ENCODE measurements at regions not wholly inside any gene's neighbourhood (a gene's known extent, or its start where the extent isn't known, plus 50 kb on each side); places are given as distances from the start of the nearest gene placed in this dataset.

GRCh38 chr1:190019717-190020116 lies 457.9 kb downstream of the BRINP3 start:
- no peak for ATAC-seq
- no peak for TF ChIP-seq BACH2 (CRISPR knock-in tag; IDR thresholded peaks at IDR 0.05; ENCODE audit: borderline replicate concordance)
- TF ChIP-seq ZNF70 (CRISPR knock-in tag; IDR thresholded peaks at IDR 0.05) = no peak
- TF ChIP-seq OSR1 (CRISPR knock-in tag; IDR thresholded peaks at IDR 0.05) = no peak
- TF ChIP-seq TCF4 (CRISPR knock-in tag; IDR thresholded peaks at IDR 0.05; ENCODE audit: borderline replicate concordance) = no peak
- no peak for TF ChIP-seq POU6F1 (CRISPR knock-in tag; IDR thresholded peaks at IDR 0.05; ENCODE audit: borderline replicate concordance, low read depth)
- TF ChIP-seq ZNF8 (CRISPR knock-in tag; IDR thresholded peaks at IDR 0.05) = no peak
- TF ChIP-seq ZFP30 (CRISPR knock-in tag; IDR thresholded peaks at IDR 0.05) = no peak
- TF ChIP-seq ZFP3 (CRISPR knock-in tag; IDR thresholded peaks at IDR 0.05) = no peak
- no peak for TF ChIP-seq ZC3H10 (CRISPR knock-in tag; IDR thresholded peaks at IDR 0.05)
- TF ChIP-seq, protein P1, sequence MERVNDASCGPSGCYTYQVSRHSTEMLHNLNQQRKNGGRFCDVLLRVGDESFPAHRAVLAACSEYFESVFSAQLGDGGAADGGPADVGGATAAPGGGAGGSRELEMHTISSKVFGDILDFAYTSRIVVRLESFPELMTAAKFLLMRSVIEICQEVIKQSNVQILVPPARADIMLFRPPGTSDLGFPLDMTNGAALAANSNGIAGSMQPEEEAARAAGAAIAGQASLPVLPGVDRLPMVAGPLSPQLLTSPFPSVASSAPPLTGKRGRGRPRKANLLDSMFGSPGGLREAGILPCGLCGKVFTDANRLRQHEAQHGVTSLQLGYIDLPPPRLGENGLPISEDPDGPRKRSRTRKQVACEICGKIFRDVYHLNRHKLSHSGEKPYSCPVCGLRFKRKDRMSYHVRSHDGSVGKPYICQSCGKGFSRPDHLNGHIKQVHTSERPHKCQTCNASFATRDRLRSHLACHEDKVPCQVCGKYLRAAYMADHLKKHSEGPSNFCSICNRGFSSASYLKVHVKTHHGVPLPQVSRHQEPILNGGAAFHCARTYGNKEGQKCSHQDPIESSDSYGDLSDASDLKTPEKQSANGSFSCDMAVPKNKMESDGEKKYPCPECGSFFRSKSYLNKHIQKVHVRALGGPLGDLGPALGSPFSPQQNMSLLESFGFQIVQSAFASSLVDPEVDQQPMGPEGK (CRISPR knock-in tag; IDR thresholded peaks at IDR 0.05; ENCODE audit: borderline replicate concordance) = no peak
- TF ChIP-seq ISL1 (CRISPR knock-in tag; IDR thresholded peaks at IDR 0.05) = no peak

DNA sequence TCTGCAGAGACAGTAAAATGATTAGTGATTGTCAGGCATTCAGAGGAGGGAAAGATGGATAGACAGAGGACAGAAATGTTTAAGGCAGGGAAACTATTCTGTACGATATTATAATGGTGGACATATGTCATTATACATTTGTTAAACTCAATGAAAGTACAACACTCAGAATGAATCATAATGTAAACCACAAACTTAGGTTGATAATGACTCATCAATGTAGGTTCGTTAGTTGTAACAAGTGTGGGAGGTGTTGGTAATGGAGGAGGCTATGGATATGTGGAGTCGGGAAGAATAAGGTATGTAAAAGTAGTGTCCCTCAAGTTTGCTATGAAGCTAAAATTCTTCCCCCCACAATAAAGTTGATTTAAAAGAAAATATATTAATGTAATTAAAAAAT lies 455.0 kb downstream of the BRINP3 start:
- no peak; the same call in 2 of the 3 replicates for ATAC-seq
- no peak for TF ChIP-seq ZFP30 (CRISPR knock-in tag; IDR thresholded peaks at IDR 0.05)
- TF ChIP-seq BACH2 (CRISPR knock-in tag; IDR thresholded peaks at IDR 0.05; ENCODE audit: borderline replicate concordance) = no peak
- TF ChIP-seq GLIS3 (CRISPR knock-in tag; IDR thresholded peaks at IDR 0.05) = no peak
- TF ChIP-seq TSHZ2 (CRISPR knock-in tag; IDR thresholded peaks at IDR 0.05) = no peak

DNA sequence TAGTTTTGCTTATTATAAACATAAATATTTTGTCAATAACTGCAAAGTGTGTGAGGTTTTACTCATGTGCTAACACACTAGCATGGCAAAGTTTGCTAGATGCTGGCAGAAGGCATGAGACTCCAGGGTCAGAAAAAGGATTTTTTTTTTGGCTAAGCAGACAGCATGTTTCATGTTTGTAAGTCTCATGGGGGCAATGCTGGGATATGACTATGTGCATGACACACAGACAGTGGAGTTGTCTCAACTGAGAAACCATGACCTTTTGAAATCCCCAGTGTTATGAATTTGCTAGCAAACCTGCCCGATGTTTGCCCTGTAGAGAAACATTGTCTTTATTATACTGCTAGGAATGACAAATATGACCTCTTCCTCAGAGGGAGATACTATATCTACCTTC lies 448.2 kb downstream of the BRINP3 start:
- ATAC-seq = no peak
- TF ChIP-seq ZNF8 (CRISPR knock-in tag; IDR thresholded peaks at IDR 0.05) (no peak), OSR1 (CRISPR knock-in tag; IDR thresholded peaks at IDR 0.05) (no peak), CSRNP3 (CRISPR knock-in tag; IDR thresholded peaks at IDR 0.05) (no peak), ARNTL (CRISPR knock-in tag; IDR thresholded peaks at IDR 0.05; ENCODE audit: borderline replicate concordance, low read depth) (no peak), ZFP3 (CRISPR knock-in tag; IDR thresholded peaks at IDR 0.05) (no peak), POU6F1 (CRISPR knock-in tag; IDR thresholded peaks at IDR 0.05; ENCODE audit: borderline replicate concordance, low read depth) (no peak), ESRRG (CRISPR knock-in tag; IDR thresholded peaks at IDR 0.05) (no peak), ZC3H10 (CRISPR knock-in tag; IDR thresholded peaks at IDR 0.05) (no peak), TSHZ2 (CRISPR knock-in tag; IDR thresholded peaks at IDR 0.05) (no peak), RARB (CRISPR knock-in tag; IDR thresholded peaks at IDR 0.05) (no peak), SNAI2 (CRISPR knock-in tag; IDR thresholded peaks at IDR 0.05) (no peak), ZFP30 (CRISPR knock-in tag; IDR thresholded peaks at IDR 0.05) (no peak)

Measured in SK-N-SH treated with all-trans-retinoic acid at 6 μM for 48 hours (cell line).